ENCODE measurements at regions not wholly inside any gene's neighbourhood (a gene's known extent, or its start where the extent isn't known, plus 50 kb on each side); places are given as distances from the start of the nearest gene placed in this dataset.
"Not testable (repeated sequence)": the region's sequence is repeated elsewhere in the genome, so short reads cannot be mapped to it uniquely, and the experiment has no call there.

- no peaks in the 10 kb centered on the region for H3K27me3 ChIP-seq (ENCODE audit: control insufficient read depth in 2 of 2, insufficient read depth in 2 of 2, low read length in 2 of 2)
- no peaks in the 10 kb centered on the region for H3K9me3 ChIP-seq (ENCODE audit: control insufficient read depth in 2 of 2, low read length in 2 of 2)
- no peaks in the 10 kb centered on the region for H3K4me1 ChIP-seq (ENCODE audit: control insufficient read depth in 2 of 2, insufficient read depth in 2 of 2, low read length in 2 of 2)
- no peak overlapping the region for H3K9ac ChIP-seq (ENCODE audit: low read depth in 1 of 2, low read length in 2 of 2)
- no peaks in the 10 kb centered on the region for H3K36me3 ChIP-seq (ENCODE audit: control insufficient read depth in 2 of 2, insufficient read depth in 2 of 2, low read length in 2 of 2)
- H3K4me3 ChIP-seq (ENCODE audit: low read length in 2 of 2) = no peak overlapping the region
- H3K27ac ChIP-seq (ENCODE audit: low read depth in 2 of 2, low read length in 2 of 2) = no peak overlapping the region
Measured at GRCh38 chr15:92724144-92724543, 68.6 kb upstream of the FAM174B start.

DNA sequence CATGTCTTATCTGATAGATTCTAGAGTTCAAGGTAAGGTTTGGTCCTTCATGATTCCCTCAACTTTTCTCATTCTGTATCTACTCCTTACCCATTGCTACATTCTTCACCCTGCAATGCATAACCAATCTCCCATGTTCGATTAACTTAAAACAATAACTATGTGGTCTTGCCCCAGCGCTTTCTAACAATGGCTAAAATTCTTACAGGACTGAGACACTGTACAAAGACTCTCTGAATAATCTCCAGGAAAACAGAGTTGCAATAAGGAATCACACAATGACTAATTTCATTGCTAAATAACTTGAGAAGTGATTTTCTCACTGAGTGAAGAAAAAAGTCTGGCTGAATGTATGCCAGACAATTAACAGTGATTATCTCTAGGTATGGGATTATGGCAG lies 69.6 kb upstream of the FAM174B start:
- H3K27ac ChIP-seq (ENCODE audit: low read depth in 2 of 2, low read length in 2 of 2) = no peak overlapping the region
- H3K4me1 ChIP-seq (ENCODE audit: control insufficient read depth in 2 of 2, insufficient read depth in 2 of 2, low read length in 2 of 2) = no peaks in the 10 kb centered on the region
- H3K27me3 ChIP-seq (ENCODE audit: control insufficient read depth in 2 of 2, insufficient read depth in 2 of 2, low read length in 2 of 2) = no peaks in the 10 kb centered on the region
- no peaks in the 10 kb centered on the region for H3K9me3 ChIP-seq (ENCODE audit: control insufficient read depth in 2 of 2, low read length in 2 of 2)
- H3K4me3 ChIP-seq (ENCODE audit: low read length in 2 of 2) = no peak overlapping the region
- no peaks in the 10 kb centered on the region for H3K36me3 ChIP-seq (ENCODE audit: control insufficient read depth in 2 of 2, insufficient read depth in 2 of 2, low read length in 2 of 2)
- H3K9ac ChIP-seq (ENCODE audit: low read depth in 1 of 2, low read length in 2 of 2) = no peak overlapping the region

DNA sequence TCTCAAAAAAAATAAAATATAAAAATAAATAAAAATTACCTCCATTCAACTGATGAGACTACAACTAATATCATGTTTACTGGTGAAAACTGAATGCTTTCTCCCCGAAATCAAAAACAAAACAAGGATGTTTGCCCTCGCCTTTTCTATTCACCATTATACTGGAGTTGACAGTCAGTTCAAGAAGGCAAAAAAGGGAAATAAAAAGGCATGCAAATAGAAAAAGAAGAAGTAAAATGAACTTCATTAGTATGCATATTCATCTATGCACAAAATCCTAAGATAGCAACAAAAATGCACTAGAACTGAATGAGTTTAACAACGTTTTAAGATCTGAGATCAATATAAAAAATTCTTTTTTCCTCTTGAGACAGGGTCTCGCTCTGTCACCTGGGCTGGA lies 72.7 kb upstream of the FAM174B start:
- Histone ChIP-seq H3K27me3 (ENCODE audit: control insufficient read depth in 2 of 2, insufficient read depth in 2 of 2, low read length in 2 of 2) (no peaks in the 10 kb centered on the region), H3K9ac (ENCODE audit: low read depth in 1 of 2, low read length in 2 of 2) (no peak overlapping the region), H3K4me3 (ENCODE audit: low read length in 2 of 2) (no peak overlapping the region), H3K9me3 (ENCODE audit: control insufficient read depth in 2 of 2, low read length in 2 of 2) (no peaks in the 10 kb centered on the region), H3K36me3 (ENCODE audit: control insufficient read depth in 2 of 2, insufficient read depth in 2 of 2, low read length in 2 of 2) (no peaks in the 10 kb centered on the region), H3K27ac (ENCODE audit: low read depth in 2 of 2, low read length in 2 of 2) (no peak overlapping the region), H3K4me1 (ENCODE audit: control insufficient read depth in 2 of 2, insufficient read depth in 2 of 2, low read length in 2 of 2) (no peaks in the 10 kb centered on the region)

DNA sequence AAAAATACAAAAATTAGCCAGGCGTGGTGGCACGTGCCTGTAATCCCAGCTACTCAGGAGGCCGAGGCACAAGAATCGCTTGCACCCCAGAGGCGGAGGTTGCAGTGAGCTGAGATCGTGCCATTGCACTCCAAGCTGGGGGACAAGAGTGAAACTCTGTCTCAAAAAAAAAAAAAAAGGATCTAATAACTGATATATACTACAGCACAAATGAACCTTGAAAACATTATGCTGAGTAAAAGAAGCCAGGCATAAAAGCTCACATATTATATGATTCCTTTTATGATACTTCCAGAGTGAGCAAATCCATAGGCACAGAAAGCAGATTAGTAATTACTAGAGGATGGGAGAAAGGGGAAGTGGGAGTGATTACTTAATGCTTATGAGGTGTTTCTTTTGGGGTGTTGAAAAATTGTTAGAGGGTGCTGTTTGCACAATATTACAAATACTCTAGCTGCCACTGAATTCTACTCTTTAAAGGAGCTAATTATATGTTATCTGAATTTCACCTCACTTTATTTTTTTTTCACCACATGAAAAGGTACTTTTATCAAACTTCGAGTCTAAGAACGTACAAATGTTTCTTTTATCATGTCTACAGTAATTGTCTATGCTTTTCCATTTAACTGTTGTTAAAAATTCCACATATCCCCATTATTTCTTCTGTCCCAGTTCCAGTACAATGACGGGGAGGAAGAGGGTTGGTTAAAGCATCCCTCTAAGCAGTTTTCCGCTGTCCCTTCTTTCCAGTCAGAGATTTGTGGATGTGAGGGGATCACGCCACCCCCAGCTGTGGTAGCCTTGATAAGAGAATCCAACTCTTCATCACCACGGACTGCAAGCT lies 77.7 kb upstream of the FAM174B start:
- H3K4me3 ChIP-seq (ENCODE audit: low read length in 2 of 2) = peak overlapping the region; percentile 54 to 65
- no peaks in the 10 kb centered on the region for H3K4me1 ChIP-seq (ENCODE audit: control insufficient read depth in 2 of 2, insufficient read depth in 2 of 2, low read length in 2 of 2)
- H3K36me3 ChIP-seq (ENCODE audit: control insufficient read depth in 2 of 2, insufficient read depth in 2 of 2, low read length in 2 of 2) = no peaks in the 10 kb centered on the region
- no peaks in the 10 kb centered on the region for H3K9me3 ChIP-seq (ENCODE audit: control insufficient read depth in 2 of 2, low read length in 2 of 2)
- H3K27me3 ChIP-seq (ENCODE audit: control insufficient read depth in 2 of 2, insufficient read depth in 2 of 2, low read length in 2 of 2) = no peaks in the 10 kb centered on the region
- peak overlapping the region in 1 of 2 donors; percentile 13 for H3K27ac ChIP-seq (ENCODE audit: low read depth in 2 of 2, low read length in 2 of 2)
- H3K9ac ChIP-seq (ENCODE audit: low read depth in 1 of 2, low read length in 2 of 2) = peak overlapping the region; percentile 39 to 47

GRCh38 chr15:92733934-92734521 lies 78.5 kb upstream of the FAM174B start:
- peak overlapping the region; percentile 39 to 47 for H3K9ac ChIP-seq (ENCODE audit: low read depth in 1 of 2, low read length in 2 of 2)
- no peaks in the 10 kb centered on the region for H3K4me1 ChIP-seq (ENCODE audit: control insufficient read depth in 2 of 2, insufficient read depth in 2 of 2, low read length in 2 of 2)
- peak overlapping the region; percentile 13 to 38 for H3K27ac ChIP-seq (ENCODE audit: low read depth in 2 of 2, low read length in 2 of 2)
- H3K4me3 ChIP-seq (ENCODE audit: low read length in 2 of 2) = peak overlapping the region; percentile 54 to 65
- no peaks in the 10 kb centered on the region for H3K9me3 ChIP-seq (ENCODE audit: control insufficient read depth in 2 of 2, low read length in 2 of 2)
- no peaks in the 10 kb centered on the region for H3K27me3 ChIP-seq (ENCODE audit: control insufficient read depth in 2 of 2, insufficient read depth in 2 of 2, low read length in 2 of 2)
- no peaks in the 10 kb centered on the region for H3K36me3 ChIP-seq (ENCODE audit: control insufficient read depth in 2 of 2, insufficient read depth in 2 of 2, low read length in 2 of 2)

DNA sequence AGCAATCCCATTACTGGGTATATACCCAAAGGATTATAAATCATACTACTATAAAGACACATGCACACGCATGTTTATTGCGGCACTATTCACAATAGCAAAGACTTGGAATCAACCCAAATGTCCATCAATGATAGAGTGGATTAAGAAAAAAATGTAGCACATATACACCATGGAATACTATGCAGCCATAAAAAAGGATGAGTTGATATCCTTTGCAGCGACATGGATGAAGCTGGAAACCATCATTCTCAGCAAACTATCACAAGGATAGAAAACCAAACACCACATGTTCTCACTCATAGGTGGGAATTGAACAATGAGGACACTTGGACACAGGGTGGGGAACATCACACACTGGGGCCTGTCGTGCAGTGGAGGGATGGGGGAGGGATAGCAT lies 83.7 kb upstream of the FAM174B start:
- not testable (repeated sequence) for H3K9ac ChIP-seq (ENCODE audit: low read depth in 1 of 2, low read length in 2 of 2); H3K27ac ChIP-seq (ENCODE audit: low read depth in 2 of 2, low read length in 2 of 2); H3K9me3 ChIP-seq (ENCODE audit: control insufficient read depth in 2 of 2, low read length in 2 of 2); H3K4me3 ChIP-seq (ENCODE audit: low read length in 2 of 2); H3K4me1 ChIP-seq (ENCODE audit: control insufficient read depth in 2 of 2, insufficient read depth in 2 of 2, low read length in 2 of 2); H3K27me3 ChIP-seq (ENCODE audit: control insufficient read depth in 2 of 2, insufficient read depth in 2 of 2, low read length in 2 of 2); H3K36me3 ChIP-seq (ENCODE audit: control insufficient read depth in 2 of 2, insufficient read depth in 2 of 2, low read length in 2 of 2)

GRCh38 chr15:92745845-92746271 lies 90.3 kb upstream of the FAM174B start:
- no peaks in the 10 kb centered on the region for H3K4me1 ChIP-seq (ENCODE audit: control insufficient read depth in 2 of 2, insufficient read depth in 2 of 2, low read length in 2 of 2)
- no peak overlapping the region for H3K9ac ChIP-seq (ENCODE audit: low read depth in 1 of 2, low read length in 2 of 2)
- H3K36me3 ChIP-seq (ENCODE audit: control insufficient read depth in 2 of 2, insufficient read depth in 2 of 2, low read length in 2 of 2) = no peaks in the 10 kb centered on the region
- no peaks in the 10 kb centered on the region for H3K27me3 ChIP-seq (ENCODE audit: control insufficient read depth in 2 of 2, insufficient read depth in 2 of 2, low read length in 2 of 2)
- H3K4me3 ChIP-seq (ENCODE audit: low read length in 2 of 2) = no peak overlapping the region
- no peak overlapping the region for H3K27ac ChIP-seq (ENCODE audit: low read depth in 2 of 2, low read length in 2 of 2)
- no peaks in the 10 kb centered on the region for H3K9me3 ChIP-seq (ENCODE audit: control insufficient read depth in 2 of 2, low read length in 2 of 2)

DNA sequence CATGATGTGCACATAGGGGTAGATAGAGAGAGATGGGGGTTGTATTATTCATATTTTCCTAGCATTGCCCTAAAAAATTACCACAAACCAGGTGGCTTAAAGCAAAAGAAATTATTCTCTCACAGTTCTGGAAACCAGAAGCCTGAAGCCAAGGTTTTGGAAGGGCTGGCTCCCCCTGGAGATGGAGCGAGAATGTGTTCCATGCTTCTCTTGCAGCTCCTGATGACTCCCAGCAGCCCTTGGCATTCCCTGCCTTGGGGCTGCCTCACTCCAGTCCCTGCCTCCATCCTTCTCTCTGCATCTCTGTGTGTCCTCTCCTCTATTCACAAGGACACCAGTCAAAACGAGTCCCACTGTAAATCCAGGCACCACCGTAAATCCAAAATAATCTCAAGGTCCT lies 91.5 kb upstream of the FAM174B start:
- Histone ChIP-seq H3K27ac (ENCODE audit: low read depth in 2 of 2, low read length in 2 of 2) (no peak overlapping the region), H3K36me3 (ENCODE audit: control insufficient read depth in 2 of 2, insufficient read depth in 2 of 2, low read length in 2 of 2) (no peaks in the 10 kb centered on the region), H3K4me3 (ENCODE audit: low read length in 2 of 2) (no peak overlapping the region), H3K9me3 (ENCODE audit: control insufficient read depth in 2 of 2, low read length in 2 of 2) (no peaks in the 10 kb centered on the region), H3K27me3 (ENCODE audit: control insufficient read depth in 2 of 2, insufficient read depth in 2 of 2, low read length in 2 of 2) (no peaks in the 10 kb centered on the region), H3K9ac (ENCODE audit: low read depth in 1 of 2, low read length in 2 of 2) (no peak overlapping the region), H3K4me1 (ENCODE audit: control insufficient read depth in 2 of 2, insufficient read depth in 2 of 2, low read length in 2 of 2) (no peaks in the 10 kb centered on the region)

GRCh38 chr15:92749216-92749615 lies 93.6 kb upstream of the FAM174B start:
- Histone ChIP-seq H3K9me3 (ENCODE audit: control insufficient read depth in 2 of 2, low read length in 2 of 2) (no peaks in the 10 kb centered on the region), H3K9ac (ENCODE audit: low read depth in 1 of 2, low read length in 2 of 2) (no peak overlapping the region), H3K4me3 (ENCODE audit: low read length in 2 of 2) (no peak overlapping the region), H3K4me1 (ENCODE audit: control insufficient read depth in 2 of 2, insufficient read depth in 2 of 2, low read length in 2 of 2) (no peaks in the 10 kb centered on the region), H3K36me3 (ENCODE audit: control insufficient read depth in 2 of 2, insufficient read depth in 2 of 2, low read length in 2 of 2) (no peaks in the 10 kb centered on the region), H3K27me3 (ENCODE audit: control insufficient read depth in 2 of 2, insufficient read depth in 2 of 2, low read length in 2 of 2) (no peaks in the 10 kb centered on the region), H3K27ac (ENCODE audit: low read depth in 2 of 2, low read length in 2 of 2) (no peak overlapping the region)

DNA sequence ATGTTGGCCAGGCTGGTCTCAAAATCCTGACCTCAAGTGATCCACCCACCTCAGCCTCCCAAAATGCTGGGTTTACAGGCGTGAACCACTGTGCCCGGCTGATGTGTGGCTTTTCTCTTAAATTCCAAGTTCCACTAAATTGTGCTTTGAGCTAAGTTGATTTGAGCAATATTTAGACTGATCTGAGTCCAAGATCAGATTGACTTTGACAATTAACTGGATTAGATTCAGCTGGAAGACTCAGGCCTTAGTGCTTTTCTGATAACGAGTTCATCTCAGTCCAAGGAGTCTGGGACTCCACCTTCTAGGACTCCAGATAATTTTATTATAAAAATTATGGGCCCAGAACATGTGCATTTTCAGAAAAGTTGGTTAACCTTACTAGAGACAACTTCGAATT lies 94.4 kb upstream of the FAM174B start:
- no peaks in the 10 kb centered on the region for H3K4me1 ChIP-seq (ENCODE audit: control insufficient read depth in 2 of 2, insufficient read depth in 2 of 2, low read length in 2 of 2)
- H3K27me3 ChIP-seq (ENCODE audit: control insufficient read depth in 2 of 2, insufficient read depth in 2 of 2, low read length in 2 of 2) = no peaks in the 10 kb centered on the region
- no peaks in the 10 kb centered on the region for H3K36me3 ChIP-seq (ENCODE audit: control insufficient read depth in 2 of 2, insufficient read depth in 2 of 2, low read length in 2 of 2)
- no peaks in the 10 kb centered on the region for H3K9me3 ChIP-seq (ENCODE audit: control insufficient read depth in 2 of 2, low read length in 2 of 2)
- H3K4me3 ChIP-seq (ENCODE audit: low read length in 2 of 2) = no peak overlapping the region
- H3K9ac ChIP-seq (ENCODE audit: low read depth in 1 of 2, low read length in 2 of 2) = no peak overlapping the region
- H3K27ac ChIP-seq (ENCODE audit: low read depth in 2 of 2, low read length in 2 of 2) = no peak overlapping the region

Data from mucosa of rectum (tissue), 2 donors.